ENCODE measurements at regions not wholly inside any gene's neighbourhood (a gene's known extent, or its start where the extent isn't known, plus 50 kb on each side); places are given as distances from the start of the nearest gene placed in this dataset.

DNA sequence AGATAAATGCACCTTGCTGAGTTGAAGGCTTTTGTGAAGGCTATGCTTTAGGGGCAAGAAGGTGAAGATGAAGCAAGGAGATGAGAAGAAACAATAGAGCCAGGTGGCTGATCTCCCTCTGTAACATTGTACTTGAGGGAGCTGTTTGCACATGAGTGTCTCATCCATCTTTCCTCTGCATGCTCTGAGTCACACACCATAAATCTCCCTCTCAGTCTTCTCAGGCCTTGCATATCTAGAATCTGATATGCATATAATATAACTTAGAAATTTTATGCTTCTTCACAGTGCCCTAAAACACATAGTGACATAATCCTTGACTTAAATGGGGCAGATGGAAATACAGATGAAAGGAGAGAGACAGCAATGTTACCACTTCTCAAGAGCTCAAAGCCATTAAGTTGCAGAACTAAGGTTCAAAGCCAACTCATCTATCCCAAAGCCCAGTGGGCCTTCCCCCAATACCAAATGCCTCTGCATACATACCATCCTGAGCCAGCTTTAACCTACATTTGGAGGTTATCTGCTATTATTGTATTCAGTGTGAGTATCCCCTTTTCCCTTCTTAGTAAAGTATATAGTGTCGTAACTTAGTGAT, 62.4 kb upstream of the STXBP5 start:
- no TSS peak for BruUV-seq (replicated peaks)
- CTCF ChIA-PET, result no interaction called here
- DNase-seq, result no peak
- no peaks in the 10 kb centered on the region for H3K4me1 Mint-ChIP-seq (ENCODE audit: low read depth, unreplicated experiment)
- H3K27ac Mint-ChIP-seq (ENCODE audit: unreplicated experiment), result no peak overlapping the region
- no peaks in the 10 kb centered on the region for H3K9me3 Mint-ChIP-seq (ENCODE audit: low read depth, unreplicated experiment)
- H3K36me3 Mint-ChIP-seq (ENCODE audit: insufficient read depth, unreplicated experiment), result no peaks in the 10 kb centered on the region
- H3K4me3 Mint-ChIP-seq (ENCODE audit: low read depth, unreplicated experiment), result no peak overlapping the region
- TF ChIP-seq, protein P1, sequence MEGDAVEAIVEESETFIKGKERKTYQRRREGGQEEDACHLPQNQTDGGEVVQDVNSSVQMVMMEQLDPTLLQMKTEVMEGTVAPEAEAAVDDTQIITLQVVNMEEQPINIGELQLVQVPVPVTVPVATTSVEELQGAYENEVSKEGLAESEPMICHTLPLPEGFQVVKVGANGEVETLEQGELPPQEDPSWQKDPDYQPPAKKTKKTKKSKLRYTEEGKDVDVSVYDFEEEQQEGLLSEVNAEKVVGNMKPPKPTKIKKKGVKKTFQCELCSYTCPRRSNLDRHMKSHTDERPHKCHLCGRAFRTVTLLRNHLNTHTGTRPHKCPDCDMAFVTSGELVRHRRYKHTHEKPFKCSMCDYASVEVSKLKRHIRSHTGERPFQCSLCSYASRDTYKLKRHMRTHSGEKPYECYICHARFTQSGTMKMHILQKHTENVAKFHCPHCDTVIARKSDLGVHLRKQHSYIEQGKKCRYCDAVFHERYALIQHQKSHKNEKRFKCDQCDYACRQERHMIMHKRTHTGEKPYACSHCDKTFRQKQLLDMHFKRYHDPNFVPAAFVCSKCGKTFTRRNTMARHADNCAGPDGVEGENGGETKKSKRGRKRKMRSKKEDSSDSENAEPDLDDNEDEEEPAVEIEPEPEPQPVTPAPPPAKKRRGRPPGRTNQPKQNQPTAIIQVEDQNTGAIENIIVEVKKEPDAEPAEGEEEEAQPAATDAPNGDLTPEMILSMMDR (IDR thresholded peaks at IDR 0.05; ENCODE audit: unreplicated experiment), result no peak
- intact Hi-C loops (cut with micrococcal nuclease; ENCODE audit: unreplicated experiment), result no loop called here
- H3K27me3 Mint-ChIP-seq (ENCODE audit: unreplicated experiment), result no peaks in the 10 kb centered on the region

DNA sequence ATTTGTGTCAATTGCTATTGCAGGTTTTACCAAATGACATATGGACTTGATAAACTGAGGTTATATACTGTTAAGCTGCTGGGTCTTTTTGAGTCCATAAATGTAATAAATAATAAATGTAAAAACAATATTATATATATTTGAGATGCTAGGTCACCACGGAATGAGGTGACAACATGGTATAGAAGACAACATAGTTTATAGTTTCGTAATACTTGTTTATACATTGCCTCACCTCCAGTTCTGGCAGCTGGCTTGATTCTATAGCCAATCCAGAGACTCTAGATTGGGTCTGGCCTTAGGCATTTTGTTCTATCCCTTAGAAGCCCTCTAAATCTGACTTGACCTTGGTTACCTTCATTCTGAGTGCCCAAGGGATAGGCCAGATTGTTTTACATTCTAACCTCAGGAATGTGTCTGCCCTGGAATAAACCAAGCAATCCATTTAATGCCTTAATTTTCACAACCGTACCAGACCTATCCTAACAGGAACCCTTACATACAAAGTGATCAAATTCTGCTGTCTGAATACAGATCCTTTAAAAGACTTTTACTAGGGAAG, 61.5 kb upstream of the STXBP5 start:
- BruUV-seq (replicated peaks), result no TSS peak
- DNase-seq, result no peak
- Mint-ChIP-seq H3K27me3 (ENCODE audit: unreplicated experiment) (no peaks in the 10 kb centered on the region), H3K36me3 (ENCODE audit: insufficient read depth, unreplicated experiment) (no peaks in the 10 kb centered on the region), H3K4me1 (ENCODE audit: low read depth, unreplicated experiment) (no peaks in the 10 kb centered on the region), H3K27ac (ENCODE audit: unreplicated experiment) (no peak overlapping the region), H3K4me3 (ENCODE audit: low read depth, unreplicated experiment) (no peak overlapping the region), H3K9me3 (ENCODE audit: low read depth, unreplicated experiment) (no peaks in the 10 kb centered on the region)
- CTCF ChIA-PET, result no interaction called here
- intact Hi-C loops (cut with micrococcal nuclease; ENCODE audit: unreplicated experiment), result no loop called here
- TF ChIP-seq, protein P1 (IDR thresholded peaks at IDR 0.05; ENCODE audit: unreplicated experiment), result no peak

DNA sequence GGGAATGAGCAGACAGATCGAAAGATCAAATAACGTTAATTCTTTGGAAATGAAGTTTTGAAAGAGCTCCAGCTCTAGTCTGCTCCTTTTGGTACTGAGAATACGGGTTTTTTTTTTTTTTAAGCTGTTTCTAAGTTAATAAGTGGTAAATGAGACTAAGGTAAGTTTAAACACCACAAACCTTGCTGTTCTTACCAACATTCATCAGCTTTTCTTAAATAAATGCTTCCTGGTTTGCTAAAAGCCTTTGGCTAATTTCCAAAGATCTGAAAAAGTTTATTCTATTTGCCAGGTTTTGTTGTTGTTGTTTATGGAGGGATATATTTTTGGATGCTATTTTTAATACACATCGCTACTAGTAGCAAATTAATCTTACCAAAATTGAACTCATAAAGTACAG, 55.1 kb upstream of the STXBP5 start:
- Mint-ChIP-seq H3K27me3 (ENCODE audit: unreplicated experiment) (no peaks in the 10 kb centered on the region), H3K36me3 (ENCODE audit: insufficient read depth, unreplicated experiment) (no peaks in the 10 kb centered on the region), H3K4me3 (ENCODE audit: low read depth, unreplicated experiment) (no peak overlapping the region), H3K9me3 (ENCODE audit: low read depth, unreplicated experiment) (no peaks in the 10 kb centered on the region), H3K27ac (ENCODE audit: unreplicated experiment) (no peak overlapping the region), H3K4me1 (ENCODE audit: low read depth, unreplicated experiment) (no peaks in the 10 kb centered on the region)
- CTCF ChIA-PET, result no interaction called here
- no TSS peak for BruUV-seq (replicated peaks)
- TF ChIP-seq, protein P1 (IDR thresholded peaks at IDR 0.05; ENCODE audit: unreplicated experiment), result no peak
- no peak for DNase-seq
- intact Hi-C loops (cut with micrococcal nuclease; ENCODE audit: unreplicated experiment), result no loop called here

DNA sequence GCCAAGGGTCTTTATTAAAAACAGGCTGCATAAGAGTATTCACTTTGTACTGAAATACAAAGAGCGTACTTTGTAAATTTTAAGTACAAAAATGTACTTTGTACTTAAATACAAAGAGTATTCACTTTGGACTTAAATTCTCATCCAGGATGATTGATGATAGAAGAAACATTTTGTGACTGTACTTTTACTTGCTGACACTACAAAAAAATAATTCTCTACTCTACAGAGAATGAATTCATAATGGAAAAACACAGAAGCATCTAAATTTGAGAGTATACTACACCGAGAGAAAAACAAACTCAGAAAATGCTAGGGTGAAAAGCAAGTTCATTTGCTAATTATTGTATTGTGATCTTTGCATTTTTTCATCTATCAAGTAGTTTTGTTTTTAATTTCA, 54.4 kb upstream of the STXBP5 start:
- CTCF ChIA-PET, result no interaction called here
- Mint-ChIP-seq H3K27ac (ENCODE audit: unreplicated experiment) (no peak overlapping the region), H3K9me3 (ENCODE audit: low read depth, unreplicated experiment) (no peaks in the 10 kb centered on the region), H3K27me3 (ENCODE audit: unreplicated experiment) (no peaks in the 10 kb centered on the region), H3K36me3 (ENCODE audit: insufficient read depth, unreplicated experiment) (no peaks in the 10 kb centered on the region), H3K4me3 (ENCODE audit: low read depth, unreplicated experiment) (no peak overlapping the region), H3K4me1 (ENCODE audit: low read depth, unreplicated experiment) (no peaks in the 10 kb centered on the region)
- intact Hi-C loops (cut with micrococcal nuclease; ENCODE audit: unreplicated experiment), result no loop called here
- DNase-seq, result no peak
- BruUV-seq (replicated peaks), result no TSS peak
- TF ChIP-seq, protein P1 (IDR thresholded peaks at IDR 0.05; ENCODE audit: unreplicated experiment), result no peak
